ENCODE measurements at regions not wholly inside any gene's neighbourhood (a gene's known extent, or its start where the extent isn't known, plus 50 kb on each side); places are given as distances from the start of the nearest gene placed in this dataset.

GRCh38 chr6:15157479-15157878, 88.4 kb upstream of the JARID2 start:
- no peak for TF ChIP-seq EZH2 (IDR thresholded peaks at IDR 0.05; ENCODE audit: low read depth, unreplicated experiment)
- TF ChIP-seq CTCF (conservative IDR thresholded peaks at IDR 0.05; ENCODE audit: low read depth in 2 of 2) = no peak
- TF ChIP-seq, protein P1, sequence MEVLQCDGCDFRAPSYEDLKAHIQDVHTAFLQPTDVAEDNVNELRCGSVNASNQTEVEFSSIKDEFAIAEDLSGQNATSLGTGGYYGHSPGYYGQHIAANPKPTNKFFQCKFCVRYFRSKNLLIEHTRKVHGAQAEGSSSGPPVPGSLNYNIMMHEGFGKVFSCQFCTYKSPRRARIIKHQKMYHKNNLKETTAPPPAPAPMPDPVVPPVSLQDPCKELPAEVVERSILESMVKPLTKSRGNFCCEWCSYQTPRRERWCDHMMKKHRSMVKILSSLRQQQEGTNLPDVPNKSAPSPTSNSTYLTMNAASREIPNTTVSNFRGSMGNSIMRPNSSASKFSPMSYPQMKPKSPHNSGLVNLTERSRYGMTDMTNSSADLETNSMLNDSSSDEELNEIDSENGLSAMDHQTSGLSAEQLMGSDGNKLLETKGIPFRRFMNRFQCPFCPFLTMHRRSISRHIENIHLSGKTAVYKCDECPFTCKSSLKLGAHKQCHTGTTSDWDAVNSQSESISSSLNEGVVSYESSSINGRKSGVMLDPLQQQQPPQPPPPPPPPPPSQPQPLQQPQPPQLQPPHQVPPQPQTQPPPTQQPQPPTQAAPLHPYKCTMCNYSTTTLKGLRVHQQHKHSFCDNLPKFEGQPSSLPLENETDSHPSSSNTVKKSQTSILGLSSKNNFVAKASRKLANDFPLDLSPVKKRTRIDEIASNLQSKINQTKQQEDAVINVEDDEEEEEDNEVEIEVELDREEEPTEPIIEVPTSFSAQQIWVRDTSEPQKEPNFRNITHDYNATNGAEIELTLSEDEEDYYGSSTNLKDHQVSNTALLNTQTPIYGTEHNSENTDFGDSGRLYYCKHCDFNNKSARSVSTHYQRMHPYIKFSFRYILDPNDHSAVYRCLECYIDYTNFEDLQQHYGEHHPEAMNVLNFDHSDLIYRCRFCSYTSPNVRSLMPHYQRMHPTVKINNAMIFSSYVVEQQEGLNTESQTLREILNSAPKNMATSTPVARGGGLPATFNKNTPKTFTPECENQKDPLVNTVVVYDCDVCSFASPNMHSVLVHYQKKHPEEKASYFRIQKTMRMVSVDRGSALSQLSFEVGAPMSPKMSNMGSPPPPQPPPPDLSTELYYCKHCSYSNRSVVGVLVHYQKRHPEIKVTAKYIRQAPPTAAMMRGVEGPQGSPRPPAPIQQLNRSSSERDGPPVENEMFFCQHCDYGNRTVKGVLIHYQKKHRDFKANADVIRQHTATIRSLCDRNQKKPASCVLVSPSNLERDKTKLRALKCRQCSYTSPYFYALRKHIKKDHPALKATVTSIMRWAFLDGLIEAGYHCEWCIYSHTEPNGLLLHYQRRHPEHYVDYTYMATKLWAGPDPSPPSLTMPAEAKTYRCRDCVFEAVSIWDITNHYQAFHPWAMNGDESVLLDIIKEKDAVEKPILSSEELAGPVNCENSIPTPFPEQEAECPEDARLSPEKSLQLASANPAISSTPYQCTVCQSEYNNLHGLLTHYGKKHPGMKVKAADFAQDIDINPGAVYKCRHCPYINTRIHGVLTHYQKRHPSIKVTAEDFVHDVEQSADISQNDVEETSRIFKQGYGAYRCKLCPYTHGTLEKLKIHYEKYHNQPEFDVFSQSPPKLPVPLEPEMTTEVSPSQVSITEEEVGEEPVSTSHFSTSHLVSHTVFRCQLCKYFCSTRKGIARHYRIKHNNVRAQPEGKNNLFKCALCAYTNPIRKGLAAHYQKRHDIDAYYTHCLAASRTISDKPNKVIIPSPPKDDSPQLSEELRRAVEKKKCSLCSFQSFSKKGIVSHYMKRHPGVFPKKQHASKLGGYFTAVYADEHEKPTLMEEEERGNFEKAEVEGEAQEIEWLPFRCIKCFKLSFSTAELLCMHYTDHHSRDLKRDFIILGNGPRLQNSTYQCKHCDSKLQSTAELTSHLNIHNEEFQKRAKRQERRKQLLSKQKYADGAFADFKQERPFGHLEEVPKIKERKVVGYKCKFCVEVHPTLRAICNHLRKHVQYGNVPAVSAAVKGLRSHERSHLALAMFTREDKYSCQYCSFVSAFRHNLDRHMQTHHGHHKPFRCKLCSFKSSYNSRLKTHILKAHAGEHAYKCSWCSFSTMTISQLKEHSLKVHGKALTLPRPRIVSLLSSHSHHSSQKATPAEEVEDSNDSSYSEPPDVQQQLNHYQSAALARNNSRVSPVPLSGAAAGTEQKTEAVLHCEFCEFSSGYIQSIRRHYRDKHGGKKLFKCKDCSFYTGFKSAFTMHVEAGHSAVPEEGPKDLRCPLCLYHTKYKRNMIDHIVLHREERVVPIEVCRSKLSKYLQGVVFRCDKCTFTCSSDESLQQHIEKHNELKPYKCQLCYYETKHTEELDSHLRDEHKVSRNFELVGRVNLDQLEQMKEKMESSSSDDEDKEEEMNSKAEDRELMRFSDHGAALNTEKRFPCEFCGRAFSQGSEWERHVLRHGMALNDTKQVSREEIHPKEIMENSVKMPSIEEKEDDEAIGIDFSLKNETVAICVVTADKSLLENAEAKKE (CRISPR knock-in tag; IDR thresholded peaks at IDR 0.05) = no peak
- TF ChIP-seq, protein P2, sequence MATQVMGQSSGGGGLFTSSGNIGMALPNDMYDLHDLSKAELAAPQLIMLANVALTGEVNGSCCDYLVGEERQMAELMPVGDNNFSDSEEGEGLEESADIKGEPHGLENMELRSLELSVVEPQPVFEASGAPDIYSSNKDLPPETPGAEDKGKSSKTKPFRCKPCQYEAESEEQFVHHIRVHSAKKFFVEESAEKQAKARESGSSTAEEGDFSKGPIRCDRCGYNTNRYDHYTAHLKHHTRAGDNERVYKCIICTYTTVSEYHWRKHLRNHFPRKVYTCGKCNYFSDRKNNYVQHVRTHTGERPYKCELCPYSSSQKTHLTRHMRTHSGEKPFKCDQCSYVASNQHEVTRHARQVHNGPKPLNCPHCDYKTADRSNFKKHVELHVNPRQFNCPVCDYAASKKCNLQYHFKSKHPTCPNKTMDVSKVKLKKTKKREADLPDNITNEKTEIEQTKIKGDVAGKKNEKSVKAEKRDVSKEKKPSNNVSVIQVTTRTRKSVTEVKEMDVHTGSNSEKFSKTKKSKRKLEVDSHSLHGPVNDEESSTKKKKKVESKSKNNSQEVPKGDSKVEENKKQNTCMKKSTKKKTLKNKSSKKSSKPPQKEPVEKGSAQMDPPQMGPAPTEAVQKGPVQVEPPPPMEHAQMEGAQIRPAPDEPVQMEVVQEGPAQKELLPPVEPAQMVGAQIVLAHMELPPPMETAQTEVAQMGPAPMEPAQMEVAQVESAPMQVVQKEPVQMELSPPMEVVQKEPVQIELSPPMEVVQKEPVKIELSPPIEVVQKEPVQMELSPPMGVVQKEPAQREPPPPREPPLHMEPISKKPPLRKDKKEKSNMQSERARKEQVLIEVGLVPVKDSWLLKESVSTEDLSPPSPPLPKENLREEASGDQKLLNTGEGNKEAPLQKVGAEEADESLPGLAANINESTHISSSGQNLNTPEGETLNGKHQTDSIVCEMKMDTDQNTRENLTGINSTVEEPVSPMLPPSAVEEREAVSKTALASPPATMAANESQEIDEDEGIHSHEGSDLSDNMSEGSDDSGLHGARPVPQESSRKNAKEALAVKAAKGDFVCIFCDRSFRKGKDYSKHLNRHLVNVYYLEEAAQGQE (IDR thresholded peaks at IDR 0.05; ENCODE audit: unreplicated experiment) = no peak
- no peak for TF ChIP-seq EZH2phosphoT487 (IDR thresholded peaks at IDR 0.05; ENCODE audit: unreplicated experiment)
- TF ChIP-seq CREB1 (CRISPR knock-in tag; IDR thresholded peaks at IDR 0.05; ENCODE audit: low read depth) = no peak
